HT-29 (cell line): ENCODE measurements at regions not wholly inside any gene's neighbourhood (a gene's known extent, or its start where the extent isn't known, plus 50 kb on each side); places are given as distances from the start of the nearest gene placed in this dataset.

Experiments used
- DNase-seq: peaks from one replicate; pipeline ENCODE4 v3.0.0-alpha.2; 2015; ENCODE audit warnings: low spot score

- no peak for DNase-seq
Observed at GRCh38 chr12:85747941-85748495, 88.2 kb downstream of the RASSF9 start.
